ENCODE measurements at regions not wholly inside any gene's neighbourhood (a gene's known extent, or its start where the extent isn't known, plus 50 kb on each side); places are given as distances from the start of the nearest gene placed in this dataset.
A peak's percentile ranks its signal among the peaks of the same experiment; 100 is the strongest.

- Histone ChIP-seq H3K27me3 (ENCODE audit: insufficient read depth, low read length) (no peaks in the 10 kb centered on the region), H3K27ac (ENCODE audit: low read depth, low read length) (no peak overlapping the region), H3K36me3 (ENCODE audit: insufficient read depth, low read length) (no peaks in the 10 kb centered on the region), H3K9me3 (ENCODE audit: control insufficient read depth in 1 of 2, low read length in 2 of 2) (no peaks in the 10 kb centered on the region), H3K4me3 (ENCODE audit: low read length in 2 of 2) (no peak overlapping the region), H3K4me1 (ENCODE audit: insufficient read depth, low read length) (no peaks in the 10 kb centered on the region)
- Mint-ChIP-seq H3K27me3 (peaks cover 0 to 6% of the 10 kb centered on the region in 2 donors), H3K4me3 (no peak overlapping the region), H3K9me3 (peaks cover 0 to 2% (median 0%) of the 10 kb centered on the region in 8 donors), H3K36me3 (no peaks in the 10 kb centered on the region), H3K4me1 (no peaks in the 10 kb centered on the region), H3K27ac (no peak overlapping the region)
- ChIA-PET CTCF (ENCODE audit: partially characterized antibody) (no interaction called here), POLR2A (ENCODE audit: partially characterized antibody) (no interaction called here)
- intact Hi-C loops (cut with micrococcal nuclease): no loop called here
- no peak for DNase-seq
Measured at GRCh38 chr3:61356685-61357084, 105.4 kb upstream of the FHIT start.

GRCh38 chr3:61357902-61358301, 106.7 kb upstream of the FHIT start:
- H3K4me1 ChIP-seq (ENCODE audit: insufficient read depth, low read length): no peaks in the 10 kb centered on the region
- H3K9me3 ChIP-seq (ENCODE audit: control insufficient read depth in 1 of 2, low read length in 2 of 2): no peaks in the 10 kb centered on the region
- H3K27ac ChIP-seq (ENCODE audit: low read depth, low read length): no peak overlapping the region
- peaks cover 0 to 6% of the 10 kb centered on the region in 2 donors for H3K27me3 Mint-ChIP-seq
- intact Hi-C loops (cut with micrococcal nuclease): no loop called here
- ChIA-PET CTCF (ENCODE audit: partially characterized antibody) (no interaction called here), POLR2A (ENCODE audit: partially characterized antibody) (no interaction called here)
- no peak overlapping the region for H3K4me3 Mint-ChIP-seq
- H3K36me3 Mint-ChIP-seq: no peaks in the 10 kb centered on the region
- no peaks in the 10 kb centered on the region for H3K4me1 Mint-ChIP-seq
- no peak overlapping the region for H3K27ac Mint-ChIP-seq
- H3K9me3 Mint-ChIP-seq: peaks cover 0 to 2% (median 0%) of the 10 kb centered on the region in 8 donors
- no peak overlapping the region for H3K4me3 ChIP-seq (ENCODE audit: low read length in 2 of 2)
- no peak for DNase-seq
- H3K27me3 ChIP-seq (ENCODE audit: insufficient read depth, low read length): no peaks in the 10 kb centered on the region
- H3K36me3 ChIP-seq (ENCODE audit: insufficient read depth, low read length): no peaks in the 10 kb centered on the region

- POLR2A ChIA-PET (ENCODE audit: partially characterized antibody): no interaction called here
- H3K27ac ChIP-seq (ENCODE audit: low read depth, low read length): no peak overlapping the region
- no peaks in the 10 kb centered on the region for H3K27me3 ChIP-seq (ENCODE audit: insufficient read depth, low read length)
Measured at GRCh38 chr3:61358364-61358763, 107.1 kb upstream of the FHIT start.

GRCh38 chr3:61360297-61360965, 109.2 kb upstream of the FHIT start:
- DNase-seq: no peak
- Mint-ChIP-seq H3K27me3 (peaks cover 3 to 8% of the 10 kb centered on the region in 2 donors), H3K27ac (no peak overlapping the region), H3K4me3 (no peak overlapping the region), H3K9me3 (peaks cover 0 to 4% (median 0%) of the 10 kb centered on the region in 8 donors), H3K36me3 (no peaks in the 10 kb centered on the region), H3K4me1 (no peaks in the 10 kb centered on the region)
- ChIA-PET CTCF (ENCODE audit: partially characterized antibody) (no interaction called here), POLR2A (ENCODE audit: partially characterized antibody) (no interaction called here)
- intact Hi-C loops (cut with micrococcal nuclease): no loop called here
- Histone ChIP-seq H3K27ac (ENCODE audit: low read depth, low read length) (no peak overlapping the region), H3K9me3 (ENCODE audit: control insufficient read depth in 1 of 2, low read length in 2 of 2) (no peaks in the 10 kb centered on the region), H3K4me3 (ENCODE audit: low read length in 2 of 2) (no peak overlapping the region), H3K4me1 (ENCODE audit: insufficient read depth, low read length) (no peaks in the 10 kb centered on the region), H3K36me3 (ENCODE audit: insufficient read depth, low read length) (no peaks in the 10 kb centered on the region), H3K27me3 (ENCODE audit: insufficient read depth, low read length) (no peaks in the 10 kb centered on the region)

More at GRCh38 chr3:61358364-61358763, 107.1 kb upstream of the FHIT start:
- Histone ChIP-seq H3K4me1 (ENCODE audit: insufficient read depth, low read length) (no peaks in the 10 kb centered on the region), H3K9me3 (ENCODE audit: control insufficient read depth in 1 of 2, low read length in 2 of 2) (no peaks in the 10 kb centered on the region), H3K4me3 (ENCODE audit: low read length in 2 of 2) (no peak overlapping the region), H3K36me3 (ENCODE audit: insufficient read depth, low read length) (no peaks in the 10 kb centered on the region)
- Mint-ChIP-seq H3K36me3 (no peaks in the 10 kb centered on the region), H3K4me3 (no peak overlapping the region), H3K4me1 (no peaks in the 10 kb centered on the region), H3K9me3 (peaks cover 0 to 2% (median 0%) of the 10 kb centered on the region in 8 donors), H3K27me3 (peaks cover 0 to 6% of the 10 kb centered on the region in 2 donors), H3K27ac (no peak overlapping the region)
- intact Hi-C loops (cut with micrococcal nuclease): no loop called here
- CTCF ChIA-PET (ENCODE audit: partially characterized antibody): no interaction called here
- DNase-seq: no peak

GRCh38 chr3:61369678-61370077, 118.4 kb upstream of the FHIT start:
- H3K4me3 Mint-ChIP-seq: no peak overlapping the region
- H3K36me3 Mint-ChIP-seq: no peaks in the 10 kb centered on the region
- POLR2A ChIA-PET (ENCODE audit: partially characterized antibody): no interaction called here
- H3K27ac Mint-ChIP-seq: no peak overlapping the region
- no peaks in the 10 kb centered on the region for H3K27me3 ChIP-seq (ENCODE audit: insufficient read depth, low read length)
- no peak overlapping the region for H3K27ac ChIP-seq (ENCODE audit: low read depth, low read length)
- H3K9me3 Mint-ChIP-seq: peaks cover 0 to 5% (median 0%) of the 10 kb centered on the region in 8 donors
- no peaks in the 10 kb centered on the region for H3K4me1 ChIP-seq (ENCODE audit: insufficient read depth, low read length)
- H3K36me3 ChIP-seq (ENCODE audit: insufficient read depth, low read length): no peaks in the 10 kb centered on the region
- no peaks in the 10 kb centered on the region for H3K4me1 Mint-ChIP-seq
- H3K9me3 ChIP-seq (ENCODE audit: control insufficient read depth in 1 of 2, low read length in 2 of 2): no peaks in the 10 kb centered on the region
- CTCF ChIA-PET (ENCODE audit: partially characterized antibody): interaction anchor here (3.4 kb wide), 1 partner anchor 12 kb away, joined by 19 read pairs; no protein-coding TSS in a partner anchor
- no peak for DNase-seq
- no peaks in the 10 kb centered on the region for H3K27me3 Mint-ChIP-seq
- intact Hi-C loops (cut with micrococcal nuclease): no loop called here
- no peak overlapping the region for H3K4me3 ChIP-seq (ENCODE audit: low read length in 2 of 2)

GRCh38 chr3:61371123-61371522, 119.9 kb upstream of the FHIT start:
- intact Hi-C loops (cut with micrococcal nuclease): no loop called here
- ChIA-PET POLR2A (ENCODE audit: partially characterized antibody) (no interaction called here), CTCF (ENCODE audit: partially characterized antibody) (interaction anchor here (0.6 to 3.4 kb wide), 3 partner anchors 8 to 729 kb away, joined by 3 to 19 read pairs (median 4); no protein-coding TSS in a partner anchor)
- Mint-ChIP-seq H3K36me3 (no peaks in the 10 kb centered on the region), H3K4me1 (no peaks in the 10 kb centered on the region), H3K9me3 (peaks cover 0 to 3% (median 0%) of the 10 kb centered on the region in 8 donors), H3K4me3 (no peak overlapping the region), H3K27me3 (no peaks in the 10 kb centered on the region), H3K27ac (no peak overlapping the region)
- Histone ChIP-seq H3K9me3 (ENCODE audit: control insufficient read depth in 1 of 2, low read length in 2 of 2) (no peaks in the 10 kb centered on the region), H3K27me3 (ENCODE audit: insufficient read depth, low read length) (no peaks in the 10 kb centered on the region), H3K27ac (ENCODE audit: low read depth, low read length) (no peak overlapping the region), H3K4me1 (ENCODE audit: insufficient read depth, low read length) (no peaks in the 10 kb centered on the region), H3K4me3 (ENCODE audit: low read length in 2 of 2) (no peak overlapping the region), H3K36me3 (ENCODE audit: insufficient read depth, low read length) (no peaks in the 10 kb centered on the region)
- DNase-seq: peak in 1 of 5 donors; percentile 3

GRCh38 chr3:61372723-61373122, 121.5 kb upstream of the FHIT start:
- Mint-ChIP-seq H3K27me3 (no peaks in the 10 kb centered on the region), H3K9me3 (no peaks in the 10 kb centered on the region), H3K36me3 (no peaks in the 10 kb centered on the region), H3K4me1 (no peaks in the 10 kb centered on the region), H3K27ac (no peak overlapping the region), H3K4me3 (no peak overlapping the region)
- no peaks in the 10 kb centered on the region for H3K4me1 ChIP-seq (ENCODE audit: insufficient read depth, low read length)
- no peaks in the 10 kb centered on the region for H3K27me3 ChIP-seq (ENCODE audit: insufficient read depth, low read length)
- POLR2A ChIA-PET (ENCODE audit: partially characterized antibody): no interaction called here
- CTCF ChIA-PET (ENCODE audit: partially characterized antibody): interaction anchor here (3.4 kb wide), 1 partner anchor 9 kb away, joined by 19 read pairs; no protein-coding TSS in a partner anchor
- no peaks in the 10 kb centered on the region for H3K9me3 ChIP-seq (ENCODE audit: control insufficient read depth in 1 of 2, low read length in 2 of 2)
- intact Hi-C loops (cut with micrococcal nuclease): no loop called here
- H3K36me3 ChIP-seq (ENCODE audit: insufficient read depth, low read length): no peaks in the 10 kb centered on the region
- no peak overlapping the region for H3K27ac ChIP-seq (ENCODE audit: low read depth, low read length)
- H3K4me3 ChIP-seq (ENCODE audit: low read length in 2 of 2): no peak overlapping the region
- no peak for DNase-seq

Measured in CD4-positive, alpha-beta memory T cell (primary cell).